ENCODE measurements at regions not wholly inside any gene's neighbourhood (a gene's known extent, or its start where the extent isn't known, plus 50 kb on each side); places are given as distances from the start of the nearest gene placed in this dataset.

DNA sequence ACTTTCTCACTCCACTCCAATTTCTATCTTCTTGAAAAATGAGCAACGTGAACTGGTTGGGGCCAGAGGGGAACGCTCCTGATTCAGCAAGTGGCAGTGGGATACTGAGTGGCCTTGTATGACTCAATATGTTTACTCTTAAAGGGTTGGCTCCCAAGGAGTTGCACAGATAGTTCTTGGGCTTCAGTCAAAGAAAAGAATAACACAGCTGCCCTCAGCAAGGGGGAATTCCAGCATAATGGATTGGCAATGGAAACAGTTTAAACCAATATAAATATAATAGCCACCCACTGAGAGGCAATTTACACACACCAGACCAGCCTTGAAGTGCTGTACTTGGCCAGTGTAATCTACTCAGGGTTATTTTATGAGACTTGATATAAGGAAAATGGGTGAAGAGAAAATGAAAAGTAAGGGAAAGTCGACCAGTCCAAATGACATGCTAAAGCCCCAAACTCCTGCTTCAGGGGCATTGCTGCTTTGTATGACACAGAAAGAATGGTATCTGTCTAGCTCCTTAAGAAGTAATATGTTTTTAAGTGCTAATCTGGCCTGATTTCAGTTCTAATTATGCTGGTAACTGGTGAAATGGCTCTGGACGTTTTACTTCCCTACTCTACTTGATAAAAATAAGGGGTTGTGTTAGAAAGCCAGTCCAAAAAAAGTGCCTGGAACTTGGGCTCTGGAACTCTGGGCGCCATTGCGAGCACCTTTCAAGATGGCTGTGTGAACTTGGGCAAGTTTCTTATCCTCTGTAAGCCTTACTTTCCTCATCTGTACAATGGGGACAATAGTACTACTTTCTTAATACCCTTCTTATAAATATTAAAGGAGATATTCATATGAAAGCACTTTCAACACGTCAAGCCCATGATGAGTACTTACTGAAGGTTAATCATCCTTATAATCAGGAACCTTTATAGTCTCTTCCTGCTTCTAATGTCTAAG, 712.9 kb upstream of the MAP3K7 start:
- no peaks in the 10 kb centered on the region for H3K36me3 ChIP-seq (ENCODE audit: insufficient read depth, low read length)
- H3K27ac ChIP-seq (ENCODE audit: low read length): no peak overlapping the region
- H3K4me3 ChIP-seq (ENCODE audit: low read length): no peak overlapping the region
- H3F3A ChIP-seq (ENCODE audit: insufficient read depth, low read length, poor library complexity, severe bottlenecking): no peaks in the 10 kb centered on the region
- no peaks in the 10 kb centered on the region for H3K27me3 ChIP-seq (ENCODE audit: insufficient read depth, low read depth, low read length)
- no peaks in the 10 kb centered on the region for H3K9me3 ChIP-seq (ENCODE audit: low read length)
- H2AFZ ChIP-seq (ENCODE audit: low read depth, low read length): no peak overlapping the region
- H3K9me2 ChIP-seq (ENCODE audit: insufficient read depth, low read length): no peaks in the 10 kb centered on the region
- no peak for TF ChIP-seq TAF1 (IDR thresholded peaks at IDR 0.05; ENCODE audit: low read depth)
- TF ChIP-seq SMC3 (conservative IDR thresholded peaks at IDR 0.05; ENCODE audit: poor library complexity): no peak
- TF ChIP-seq EP300 (conservative IDR thresholded peaks at IDR 0.05; ENCODE audit: poor library complexity, severe bottlenecking): no peak
- TF ChIP-seq POLR2AphosphoS5 (IDR thresholded peaks at IDR 0.05): peak; percentile 10
- no peak overlapping the region for H3K9ac ChIP-seq (ENCODE audit: low read length)
- H3K79me2 ChIP-seq (replicated peaks; ENCODE audit: insufficient read depth, low read length): no peaks in the 10 kb centered on the region
- no peak overlapping the region for H3K4me2 ChIP-seq (ENCODE audit: low read length)
- H4K20me1 ChIP-seq (ENCODE audit: insufficient read depth): no peaks in the 10 kb centered on the region

DNA sequence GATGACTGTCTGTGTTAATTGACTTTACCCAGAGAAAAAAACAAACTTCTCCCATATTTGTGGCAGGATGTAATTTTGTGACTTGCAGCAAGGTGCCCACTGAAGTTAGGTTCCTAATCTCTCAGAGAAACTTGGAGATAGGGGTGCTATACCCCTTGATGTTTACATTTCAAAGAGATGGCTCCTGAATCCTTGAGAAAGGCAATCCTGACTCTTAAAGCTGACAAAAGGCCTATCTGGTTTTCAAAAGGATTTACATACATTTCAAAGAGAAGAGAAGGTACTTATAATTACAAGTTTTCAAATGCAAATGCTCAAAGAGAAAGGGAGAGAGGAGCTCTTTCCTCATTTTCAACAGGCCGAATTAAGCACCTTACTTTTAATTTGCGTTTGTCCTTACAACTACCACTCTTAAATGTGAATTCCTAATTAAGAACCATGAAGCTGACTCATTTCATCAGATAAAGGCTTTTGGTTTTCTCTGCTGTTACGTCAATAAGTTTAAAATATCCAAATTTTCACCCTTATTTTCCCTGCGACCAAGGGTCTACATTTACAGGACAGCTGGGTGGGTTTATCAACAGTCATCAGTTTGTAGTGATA, 711.8 kb upstream of the MAP3K7 start:
- Histone ChIP-seq H2AFZ (ENCODE audit: low read depth, low read length) (no peak overlapping the region), H3K4me2 (ENCODE audit: low read length) (no peak overlapping the region), H3K27ac (ENCODE audit: low read length) (no peak overlapping the region), H3K4me3 (ENCODE audit: low read length) (no peak overlapping the region), H4K20me1 (ENCODE audit: insufficient read depth) (no peaks in the 10 kb centered on the region), H3K9me2 (ENCODE audit: insufficient read depth, low read length) (no peaks in the 10 kb centered on the region), H3K36me3 (ENCODE audit: insufficient read depth, low read length) (no peaks in the 10 kb centered on the region), H3K9me3 (ENCODE audit: low read length) (no peaks in the 10 kb centered on the region), H3F3A (ENCODE audit: insufficient read depth, low read length, poor library complexity, severe bottlenecking) (no peaks in the 10 kb centered on the region), H3K27me3 (ENCODE audit: insufficient read depth, low read depth, low read length) (no peaks in the 10 kb centered on the region), H3K9ac (ENCODE audit: low read length) (no peak overlapping the region), H3K79me2 (replicated peaks; ENCODE audit: insufficient read depth, low read length) (no peaks in the 10 kb centered on the region)
- no peak for TF ChIP-seq EP300 (conservative IDR thresholded peaks at IDR 0.05; ENCODE audit: poor library complexity, severe bottlenecking)
- TF ChIP-seq CTCF (IDR thresholded peaks at IDR 0.05; ENCODE audit: poor library complexity, severe bottlenecking): no peak
- no peak for TF ChIP-seq TAF1 (IDR thresholded peaks at IDR 0.05; ENCODE audit: low read depth)
- no peak for TF ChIP-seq MXI1 (conservative IDR thresholded peaks at IDR 0.05; ENCODE audit: poor library complexity, severe bottlenecking)
- TF ChIP-seq RAD21 (conservative IDR thresholded peaks at IDR 0.05): no peak
- TF ChIP-seq EZH2 (IDR thresholded peaks at IDR 0.05; ENCODE audit: borderline replicate concordance, insufficient read depth, low read length, poor library complexity, severe bottlenecking): no peak
- TF ChIP-seq POLR2AphosphoS5 (IDR thresholded peaks at IDR 0.05): no peak

GRCh38 chr6:91293395-91293794, 706.5 kb upstream of the MAP3K7 start:
- no peaks in the 10 kb centered on the region for H3K27me3 ChIP-seq (ENCODE audit: insufficient read depth, low read depth, low read length)
- H3K9ac ChIP-seq (ENCODE audit: low read length): no peak overlapping the region

More at GRCh38 chr6:91293395-91293794, 706.5 kb upstream of the MAP3K7 start:
- Histone ChIP-seq H2AFZ (ENCODE audit: low read depth, low read length) (no peak overlapping the region), H3K4me3 (ENCODE audit: low read length) (no peak overlapping the region), H3K9me3 (ENCODE audit: low read length) (no peaks in the 10 kb centered on the region), H3K27ac (ENCODE audit: low read length) (no peak overlapping the region), H3F3A (ENCODE audit: insufficient read depth, low read length, poor library complexity, severe bottlenecking) (no peaks in the 10 kb centered on the region), H3K4me2 (ENCODE audit: low read length) (no peak overlapping the region), H3K36me3 (ENCODE audit: insufficient read depth, low read length) (no peaks in the 10 kb centered on the region), H3K9me2 (ENCODE audit: insufficient read depth, low read length) (no peaks in the 10 kb centered on the region), H3K79me2 (replicated peaks; ENCODE audit: insufficient read depth, low read length) (no peaks in the 10 kb centered on the region), H4K20me1 (ENCODE audit: insufficient read depth) (no peaks in the 10 kb centered on the region)
- TF ChIP-seq RAD21 (conservative IDR thresholded peaks at IDR 0.05) (no peak), POLR2AphosphoS5 (IDR thresholded peaks at IDR 0.05) (no peak), CTCF (IDR thresholded peaks at IDR 0.05; ENCODE audit: poor library complexity, severe bottlenecking) (no peak), TAF1 (IDR thresholded peaks at IDR 0.05; ENCODE audit: low read depth) (no peak), EZH2 (IDR thresholded peaks at IDR 0.05; ENCODE audit: borderline replicate concordance, insufficient read depth, low read length, poor library complexity, severe bottlenecking) (no peak), SMC3 (conservative IDR thresholded peaks at IDR 0.05; ENCODE audit: poor library complexity) (no peak), EP300 (conservative IDR thresholded peaks at IDR 0.05; ENCODE audit: poor library complexity, severe bottlenecking) (no peak), MXI1 (conservative IDR thresholded peaks at IDR 0.05; ENCODE audit: poor library complexity, severe bottlenecking) (no peak)
- TF ChIP-seq, protein P1, sequence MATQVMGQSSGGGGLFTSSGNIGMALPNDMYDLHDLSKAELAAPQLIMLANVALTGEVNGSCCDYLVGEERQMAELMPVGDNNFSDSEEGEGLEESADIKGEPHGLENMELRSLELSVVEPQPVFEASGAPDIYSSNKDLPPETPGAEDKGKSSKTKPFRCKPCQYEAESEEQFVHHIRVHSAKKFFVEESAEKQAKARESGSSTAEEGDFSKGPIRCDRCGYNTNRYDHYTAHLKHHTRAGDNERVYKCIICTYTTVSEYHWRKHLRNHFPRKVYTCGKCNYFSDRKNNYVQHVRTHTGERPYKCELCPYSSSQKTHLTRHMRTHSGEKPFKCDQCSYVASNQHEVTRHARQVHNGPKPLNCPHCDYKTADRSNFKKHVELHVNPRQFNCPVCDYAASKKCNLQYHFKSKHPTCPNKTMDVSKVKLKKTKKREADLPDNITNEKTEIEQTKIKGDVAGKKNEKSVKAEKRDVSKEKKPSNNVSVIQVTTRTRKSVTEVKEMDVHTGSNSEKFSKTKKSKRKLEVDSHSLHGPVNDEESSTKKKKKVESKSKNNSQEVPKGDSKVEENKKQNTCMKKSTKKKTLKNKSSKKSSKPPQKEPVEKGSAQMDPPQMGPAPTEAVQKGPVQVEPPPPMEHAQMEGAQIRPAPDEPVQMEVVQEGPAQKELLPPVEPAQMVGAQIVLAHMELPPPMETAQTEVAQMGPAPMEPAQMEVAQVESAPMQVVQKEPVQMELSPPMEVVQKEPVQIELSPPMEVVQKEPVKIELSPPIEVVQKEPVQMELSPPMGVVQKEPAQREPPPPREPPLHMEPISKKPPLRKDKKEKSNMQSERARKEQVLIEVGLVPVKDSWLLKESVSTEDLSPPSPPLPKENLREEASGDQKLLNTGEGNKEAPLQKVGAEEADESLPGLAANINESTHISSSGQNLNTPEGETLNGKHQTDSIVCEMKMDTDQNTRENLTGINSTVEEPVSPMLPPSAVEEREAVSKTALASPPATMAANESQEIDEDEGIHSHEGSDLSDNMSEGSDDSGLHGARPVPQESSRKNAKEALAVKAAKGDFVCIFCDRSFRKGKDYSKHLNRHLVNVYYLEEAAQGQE (IDR thresholded peaks at IDR 0.05; ENCODE audit: borderline replicate concordance): no peak
